ENCODE measurements at regions not wholly inside any gene's neighbourhood (a gene's known extent, or its start where the extent isn't known, plus 50 kb on each side); places are given as distances from the start of the nearest gene placed in this dataset.

DNA sequence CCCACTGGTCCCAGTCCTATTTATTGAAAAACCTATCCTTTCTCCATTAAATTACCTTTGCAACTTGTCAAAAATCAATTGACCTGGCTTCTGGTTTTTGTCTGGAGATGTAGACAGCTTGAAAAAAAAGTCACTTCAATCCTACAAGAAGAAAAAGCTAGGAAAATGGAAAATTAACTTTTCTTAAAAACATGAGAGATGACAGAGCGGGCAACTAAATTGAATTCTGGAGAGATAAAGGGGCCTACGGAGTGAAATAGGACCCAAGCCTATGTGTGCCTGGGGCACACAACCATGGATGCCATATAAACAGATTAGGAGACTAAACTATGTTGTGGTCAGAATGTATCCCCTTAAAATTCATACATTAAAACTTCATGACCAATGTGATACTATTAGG lies 363.3 kb upstream of the SLCO3A1 start:
- Histone ChIP-seq H2AFZ (no peak overlapping the region), H3K9me2 (ENCODE audit: insufficient read depth) (no peaks in the 10 kb centered on the region), H3F3A (replicated peaks; ENCODE audit: low read depth) (no peaks in the 10 kb centered on the region), H3K27me3 (ENCODE audit: insufficient read depth) (no peaks in the 10 kb centered on the region), H3K4me1 (ENCODE audit: insufficient read depth) (peaks cover 11% of the 10 kb centered on the region; the same call in 1 of the 2 replicates), H3K79me2 (replicated peaks; ENCODE audit: insufficient read depth) (no peaks in the 10 kb centered on the region), H4K20me1 (replicated peaks; ENCODE audit: insufficient read depth) (no peaks in the 10 kb centered on the region; the same call in 1 of the 2 replicates), H3K36me3 (ENCODE audit: insufficient read depth) (no peaks in the 10 kb centered on the region), H3K27ac (ENCODE audit: low read depth) (no peak overlapping the region), H3K4me2 (no peak overlapping the region), H3K4me3 (no peak overlapping the region)
- TF ChIP-seq ZNF114 (CRISPR knock-in tag; IDR thresholded peaks at IDR 0.05) (no peak), ZNF331 (CRISPR knock-in tag; IDR thresholded peaks at IDR 0.05; ENCODE audit: low read depth) (no peak), EZH2 (IDR thresholded peaks at IDR 0.05; ENCODE audit: low read depth, unreplicated experiment) (no peak), ZNF462 (CRISPR knock-in tag; IDR thresholded peaks at IDR 0.05) (no peak), CTCF (conservative IDR thresholded peaks at IDR 0.05; ENCODE audit: low read depth in 2 of 2) (no peak), CREB1 (CRISPR knock-in tag; IDR thresholded peaks at IDR 0.05; ENCODE audit: low read depth) (no peak), JUNB (IDR thresholded peaks at IDR 0.05; ENCODE audit: unreplicated experiment) (no peak), STAT1 (IDR thresholded peaks at IDR 0.05; ENCODE audit: unreplicated experiment) (no peak), EZH2phosphoT487 (IDR thresholded peaks at IDR 0.05; ENCODE audit: unreplicated experiment) (no peak), NANOG (IDR thresholded peaks at IDR 0.05; ENCODE audit: borderline replicate concordance) (no peak)
- TF ChIP-seq, protein P1, sequence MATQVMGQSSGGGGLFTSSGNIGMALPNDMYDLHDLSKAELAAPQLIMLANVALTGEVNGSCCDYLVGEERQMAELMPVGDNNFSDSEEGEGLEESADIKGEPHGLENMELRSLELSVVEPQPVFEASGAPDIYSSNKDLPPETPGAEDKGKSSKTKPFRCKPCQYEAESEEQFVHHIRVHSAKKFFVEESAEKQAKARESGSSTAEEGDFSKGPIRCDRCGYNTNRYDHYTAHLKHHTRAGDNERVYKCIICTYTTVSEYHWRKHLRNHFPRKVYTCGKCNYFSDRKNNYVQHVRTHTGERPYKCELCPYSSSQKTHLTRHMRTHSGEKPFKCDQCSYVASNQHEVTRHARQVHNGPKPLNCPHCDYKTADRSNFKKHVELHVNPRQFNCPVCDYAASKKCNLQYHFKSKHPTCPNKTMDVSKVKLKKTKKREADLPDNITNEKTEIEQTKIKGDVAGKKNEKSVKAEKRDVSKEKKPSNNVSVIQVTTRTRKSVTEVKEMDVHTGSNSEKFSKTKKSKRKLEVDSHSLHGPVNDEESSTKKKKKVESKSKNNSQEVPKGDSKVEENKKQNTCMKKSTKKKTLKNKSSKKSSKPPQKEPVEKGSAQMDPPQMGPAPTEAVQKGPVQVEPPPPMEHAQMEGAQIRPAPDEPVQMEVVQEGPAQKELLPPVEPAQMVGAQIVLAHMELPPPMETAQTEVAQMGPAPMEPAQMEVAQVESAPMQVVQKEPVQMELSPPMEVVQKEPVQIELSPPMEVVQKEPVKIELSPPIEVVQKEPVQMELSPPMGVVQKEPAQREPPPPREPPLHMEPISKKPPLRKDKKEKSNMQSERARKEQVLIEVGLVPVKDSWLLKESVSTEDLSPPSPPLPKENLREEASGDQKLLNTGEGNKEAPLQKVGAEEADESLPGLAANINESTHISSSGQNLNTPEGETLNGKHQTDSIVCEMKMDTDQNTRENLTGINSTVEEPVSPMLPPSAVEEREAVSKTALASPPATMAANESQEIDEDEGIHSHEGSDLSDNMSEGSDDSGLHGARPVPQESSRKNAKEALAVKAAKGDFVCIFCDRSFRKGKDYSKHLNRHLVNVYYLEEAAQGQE (IDR thresholded peaks at IDR 0.05; ENCODE audit: unreplicated experiment), result no peak
- no peak overlapping the region for H3K27ac Mint-ChIP-seq
- peaks cover 17% of the 10 kb centered on the region for H3K4me1 Mint-ChIP-seq
- ATAC-seq (no peak), DNase-seq (ENCODE audit: low spot score) (no peak)
- no peaks in the 10 kb centered on the region for H3K36me3 Mint-ChIP-seq (ENCODE audit: low read depth)
- H3K4me3 Mint-ChIP-seq, result no peak overlapping the region
- H3K27me3 Mint-ChIP-seq (ENCODE audit: insufficient read depth, low read depth, poor library complexity), result no peaks in the 10 kb centered on the region
- H3K9me3 Mint-ChIP-seq, result no peaks in the 10 kb centered on the region
